ENCODE measurements at regions not wholly inside any gene's neighbourhood (a gene's known extent, or its start where the extent isn't known, plus 50 kb on each side); places are given as distances from the start of the nearest gene placed in this dataset.
"Not testable (repeated sequence)": the region's sequence is repeated elsewhere in the genome, so short reads cannot be mapped to it uniquely, and the experiment has no call there.

- no peak for DNase-seq
Measured at GRCh38 chr3:20316238-20316637, 130.2 kb upstream of the SGO1 start.

GRCh38 chr3:20310629-20311028, 124.6 kb upstream of the SGO1 start:
- no peak for DNase-seq

- no peak for DNase-seq
Measured at GRCh38 chr3:20307383-20307782, 121.4 kb upstream of the SGO1 start.

- no peak for DNase-seq
Measured at GRCh38 chr3:20305647-20306046, 119.6 kb upstream of the SGO1 start.

- DNase-seq, result no peak
Measured at GRCh38 chr3:20302766-20303165, 116.8 kb upstream of the SGO1 start.

GRCh38 chr3:20288050-20288449, 102.0 kb upstream of the SGO1 start:
- DNase-seq, result no peak

GRCh38 chr3:20280257-20280656, 94.3 kb upstream of the SGO1 start:
- no peak for DNase-seq

- not testable (repeated sequence) for DNase-seq
Measured at GRCh38 chr3:20265977-20266376, 80.0 kb upstream of the SGO1 start.

GRCh38 chr3:20264900-20265567, 79.0 kb upstream of the SGO1 start:
- no peak for DNase-seq

GRCh38 chr3:20258371-20258770, 72.4 kb upstream of the SGO1 start:
- no peak for DNase-seq

- no peak for DNase-seq
Measured at GRCh38 chr3:20256144-20256543, 70.1 kb upstream of the SGO1 start.

GRCh38 chr3:20254268-20255117, 68.5 kb upstream of the SGO1 start:
- DNase-seq, result no peak

- DNase-seq, result no peak
Measured at GRCh38 chr3:20250786-20251185, 64.8 kb upstream of the SGO1 start.

- DNase-seq, result no peak
Measured at GRCh38 chr3:20250314-20250713, 64.3 kb upstream of the SGO1 start.

- no peak for DNase-seq
Measured at GRCh38 chr3:20246662-20247061, 60.7 kb upstream of the SGO1 start.

- no peak for DNase-seq
Measured at GRCh38 chr3:20245781-20246180, 59.8 kb upstream of the SGO1 start.

- DNase-seq, result no peak
Measured at GRCh38 chr3:20240154-20240883, 54.3 kb upstream of the SGO1 start.

GRCh38 chr3:20238199-20238598, 52.2 kb upstream of the SGO1 start:
- DNase-seq, result not testable (repeated sequence)

- DNase-seq, result no peak
Measured at GRCh38 chr3:20236603-20237002, 50.6 kb upstream of the SGO1 start.
